ENCODE measurements at regions not wholly inside any gene's neighbourhood (a gene's known extent, or its start where the extent isn't known, plus 50 kb on each side); places are given as distances from the start of the nearest gene placed in this dataset.

GRCh38 chr4:174427571-174428140, 94.6 kb downstream of the HPGD start:
- Histone ChIP-seq H3K4me3 (ENCODE audit: control insufficient read depth in 2 of 3, extremely low read depth in 1 of 3, insufficient read depth in 2 of 3, low read depth in 1 of 3, low read length in 3 of 3) (no peak overlapping the region), H3K36me3 (ENCODE audit: control insufficient read depth in 2 of 2, extremely low read depth in 1 of 2, insufficient read depth in 2 of 2, low read length in 2 of 2) (no peaks in the 10 kb centered on the region), H3K27me3 (ENCODE audit: control insufficient read depth, extremely low read depth, insufficient read depth, low read length) (no peaks in the 10 kb centered on the region), H2AFZ (ENCODE audit: control insufficient read depth, low read length) (no peak overlapping the region), H3K9ac (ENCODE audit: control insufficient read depth, extremely low read depth, insufficient read depth, low read length) (no peak overlapping the region), H3K9me3 (ENCODE audit: control insufficient read depth, low read depth, low read length) (no peaks in the 10 kb centered on the region), H3K79me2 (ENCODE audit: control insufficient read depth, insufficient read depth, low read length) (no peaks in the 10 kb centered on the region), H3K4me2 (ENCODE audit: control insufficient read depth, extremely low read depth, insufficient read depth, low read depth, low read length) (no peak overlapping the region), H4K20me1 (ENCODE audit: control insufficient read depth, extremely low read depth, insufficient read depth, low read length) (no peaks in the 10 kb centered on the region), H3K4me1 (ENCODE audit: control insufficient read depth, extremely low read depth, insufficient read depth, low read length) (peaks cover 14% of the 10 kb centered on the region), H3K27ac (ENCODE audit: control insufficient read depth, insufficient read depth, low read length) (no peak overlapping the region), H3K9me1 (ENCODE audit: control insufficient read depth, extremely low read depth, insufficient read depth, low read length) (no peaks in the 10 kb centered on the region)
- TF ChIP-seq EZH2 (IDR thresholded peaks at IDR 0.05; ENCODE audit: low read length): no peak
- TF ChIP-seq, protein P1, sequence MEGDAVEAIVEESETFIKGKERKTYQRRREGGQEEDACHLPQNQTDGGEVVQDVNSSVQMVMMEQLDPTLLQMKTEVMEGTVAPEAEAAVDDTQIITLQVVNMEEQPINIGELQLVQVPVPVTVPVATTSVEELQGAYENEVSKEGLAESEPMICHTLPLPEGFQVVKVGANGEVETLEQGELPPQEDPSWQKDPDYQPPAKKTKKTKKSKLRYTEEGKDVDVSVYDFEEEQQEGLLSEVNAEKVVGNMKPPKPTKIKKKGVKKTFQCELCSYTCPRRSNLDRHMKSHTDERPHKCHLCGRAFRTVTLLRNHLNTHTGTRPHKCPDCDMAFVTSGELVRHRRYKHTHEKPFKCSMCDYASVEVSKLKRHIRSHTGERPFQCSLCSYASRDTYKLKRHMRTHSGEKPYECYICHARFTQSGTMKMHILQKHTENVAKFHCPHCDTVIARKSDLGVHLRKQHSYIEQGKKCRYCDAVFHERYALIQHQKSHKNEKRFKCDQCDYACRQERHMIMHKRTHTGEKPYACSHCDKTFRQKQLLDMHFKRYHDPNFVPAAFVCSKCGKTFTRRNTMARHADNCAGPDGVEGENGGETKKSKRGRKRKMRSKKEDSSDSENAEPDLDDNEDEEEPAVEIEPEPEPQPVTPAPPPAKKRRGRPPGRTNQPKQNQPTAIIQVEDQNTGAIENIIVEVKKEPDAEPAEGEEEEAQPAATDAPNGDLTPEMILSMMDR (optimal IDR thresholded peaks at IDR 0.05 in 1 of 3, IDR thresholded peaks at IDR 0.05 in 1 of 3, conservative IDR thresholded peaks at IDR 0.05 in 1 of 3; ENCODE audit: extremely low read depth in 1 of 3, insufficient read depth in 2 of 3, low read length in 3 of 3): no peak
- DNase-seq (ENCODE audit: low read depth, low spot score) (no peak), FAIRE-seq (peak; percentile 76)
- dilution Hi-C loops (cut with MboI; ENCODE audit: extremely low pct_ligation_motif_present, low sequenced_read_pairs): no loop called here

GRCh38 chr4:174425669-174426068, 96.6 kb downstream of the HPGD start:
- no peak overlapping the region for H3K4me3 ChIP-seq (ENCODE audit: control insufficient read depth in 2 of 3, extremely low read depth in 1 of 3, insufficient read depth in 2 of 3, low read depth in 1 of 3, low read length in 3 of 3)
- H3K9me3 ChIP-seq (ENCODE audit: control insufficient read depth, low read depth, low read length): no peaks in the 10 kb centered on the region
- H3K36me3 ChIP-seq (ENCODE audit: control insufficient read depth in 2 of 2, extremely low read depth in 1 of 2, insufficient read depth in 2 of 2, low read length in 2 of 2): no peaks in the 10 kb centered on the region
- H3K4me2 ChIP-seq (ENCODE audit: control insufficient read depth, extremely low read depth, insufficient read depth, low read depth, low read length): no peak overlapping the region
- no peak overlapping the region for H3K9ac ChIP-seq (ENCODE audit: control insufficient read depth, extremely low read depth, insufficient read depth, low read length)
- DNase-seq (ENCODE audit: low read depth, low spot score) (no peak), FAIRE-seq (no peak)
- peaks cover 14% of the 10 kb centered on the region for H3K4me1 ChIP-seq (ENCODE audit: control insufficient read depth, extremely low read depth, insufficient read depth, low read length)
- dilution Hi-C loops (cut with MboI; ENCODE audit: extremely low pct_ligation_motif_present, low sequenced_read_pairs): no loop called here
- TF ChIP-seq, protein P1 (optimal IDR thresholded peaks at IDR 0.05 in 1 of 3, IDR thresholded peaks at IDR 0.05 in 1 of 3, conservative IDR thresholded peaks at IDR 0.05 in 1 of 3; ENCODE audit: extremely low read depth in 1 of 3, insufficient read depth in 2 of 3, low read length in 3 of 3): no peak
- TF ChIP-seq EZH2 (IDR thresholded peaks at IDR 0.05; ENCODE audit: low read length): no peak
- H3K9me1 ChIP-seq (ENCODE audit: control insufficient read depth, extremely low read depth, insufficient read depth, low read length): no peaks in the 10 kb centered on the region
- H3K79me2 ChIP-seq (ENCODE audit: control insufficient read depth, insufficient read depth, low read length): no peaks in the 10 kb centered on the region
- no peaks in the 10 kb centered on the region for H3K27me3 ChIP-seq (ENCODE audit: control insufficient read depth, extremely low read depth, insufficient read depth, low read length)
- no peak overlapping the region for H2AFZ ChIP-seq (ENCODE audit: control insufficient read depth, low read length)
- H3K27ac ChIP-seq (ENCODE audit: control insufficient read depth, insufficient read depth, low read length): no peak overlapping the region
- H4K20me1 ChIP-seq (ENCODE audit: control insufficient read depth, extremely low read depth, insufficient read depth, low read length): no peaks in the 10 kb centered on the region
